ENCODE measurements at regions not wholly inside any gene's neighbourhood (a gene's known extent, or its start where the extent isn't known, plus 50 kb on each side); places are given as distances from the start of the nearest gene placed in this dataset.

- Histone ChIP-seq H3K4me3 (ENCODE audit: low read depth, low read length) (no peak overlapping the region), H3K27me3 (ENCODE audit: control insufficient read depth, insufficient read depth, low read length) (no peaks in the 10 kb centered on the region), H3K27ac (ENCODE audit: low read depth, low read length) (no peak overlapping the region), H3K9me3 (ENCODE audit: control insufficient read depth, insufficient read depth, low read length) (no peaks in the 10 kb centered on the region)
- ChIA-PET CTCF (no interaction called here), POLR2A (no interaction called here)
- DNase-seq (ENCODE audit: low read depth, low spot score): no peak
- TF ChIP-seq CTCF (IDR thresholded peaks at IDR 0.05; ENCODE audit: low read depth, low read length): no peak
These were observed 117.5 kb upstream of the CXCL14 start for GRCh38 chr5:135696317-135696716.

GRCh38 chr5:135695656-135696313 lies 117.0 kb upstream of the CXCL14 start:
- ChIA-PET CTCF (no interaction called here), POLR2A (no interaction called here)
- Histone ChIP-seq H3K4me3 (ENCODE audit: low read depth, low read length) (no peak overlapping the region), H3K27ac (ENCODE audit: low read depth, low read length) (no peak overlapping the region), H3K27me3 (ENCODE audit: control insufficient read depth, insufficient read depth, low read length) (no peaks in the 10 kb centered on the region), H3K9me3 (ENCODE audit: control insufficient read depth, insufficient read depth, low read length) (no peaks in the 10 kb centered on the region)
- DNase-seq (ENCODE audit: low read depth, low spot score): no peak
- TF ChIP-seq CTCF (IDR thresholded peaks at IDR 0.05; ENCODE audit: low read depth, low read length): no peak

- no peaks in the 10 kb centered on the region for H3K9me3 ChIP-seq (ENCODE audit: control insufficient read depth, insufficient read depth, low read length)
- ChIA-PET POLR2A (no interaction called here), CTCF (no interaction called here)
- peaks cover 5% of the 10 kb centered on the region for H3K27me3 ChIP-seq (ENCODE audit: control insufficient read depth, insufficient read depth, low read length)
- TF ChIP-seq CTCF (IDR thresholded peaks at IDR 0.05; ENCODE audit: low read depth, low read length): no peak
- no peak overlapping the region for H3K27ac ChIP-seq (ENCODE audit: low read depth, low read length)
- H3K4me3 ChIP-seq (ENCODE audit: low read depth, low read length): no peak overlapping the region
- no peak for DNase-seq (ENCODE audit: low read depth, low spot score)
These were observed 116.1 kb upstream of the CXCL14 start for GRCh38 chr5:135694906-135695305.

GRCh38 chr5:135694012-135694411 lies 115.2 kb upstream of the CXCL14 start:
- no peak overlapping the region for H3K4me3 ChIP-seq (ENCODE audit: low read depth, low read length)
- H3K27ac ChIP-seq (ENCODE audit: low read depth, low read length): no peak overlapping the region
- CTCF ChIA-PET: no interaction called here
- no peak for DNase-seq (ENCODE audit: low read depth, low spot score)
- no peak for TF ChIP-seq CTCF (IDR thresholded peaks at IDR 0.05; ENCODE audit: low read depth, low read length)
- H3K27me3 ChIP-seq (ENCODE audit: control insufficient read depth, insufficient read depth, low read length): peaks cover 7% of the 10 kb centered on the region
- H3K9me3 ChIP-seq (ENCODE audit: control insufficient read depth, insufficient read depth, low read length): no peaks in the 10 kb centered on the region
- POLR2A ChIA-PET: no interaction called here

- no peak for DNase-seq (ENCODE audit: low read depth, low spot score)
- POLR2A ChIA-PET: no interaction called here
- Histone ChIP-seq H3K27me3 (ENCODE audit: control insufficient read depth, insufficient read depth, low read length) (peaks cover 7% of the 10 kb centered on the region), H3K27ac (ENCODE audit: low read depth, low read length) (no peak overlapping the region), H3K4me3 (ENCODE audit: low read depth, low read length) (no peak overlapping the region), H3K9me3 (ENCODE audit: control insufficient read depth, insufficient read depth, low read length) (no peaks in the 10 kb centered on the region)
- CTCF ChIA-PET: no interaction called here
- no peak for TF ChIP-seq CTCF (IDR thresholded peaks at IDR 0.05; ENCODE audit: low read depth, low read length)
These were observed 114.7 kb upstream of the CXCL14 start for GRCh38 chr5:135693371-135693955.

Data from AG04450 (cell line).